GM12892 (cell line): ENCODE measurements at regions not wholly inside any gene's neighbourhood (a gene's known extent, or its start where the extent isn't known, plus 50 kb on each side); places are given as distances from the start of the nearest gene placed in this dataset.

ENCODE experiments used
- DNase-seq: peaks from one replicate; pipeline ENCODE4 v3.0.0; 2011; ENCODE audit not compliant: insufficient read length
- FAIRE-seq: peaks from 2 replicates; lab custom pipeline; 2011; peaks lifted over from hg19 to GRCh38; lab: Jason Lieb, UNC
- POLR2A ChIP-seq: IDR thresholded peaks from 2 replicates; pipeline ENCODE4 v1.6.1; 2011; ENCODE audit warnings: low read depth, low read length, control low read depth
- POLR2AphosphoS5 ChIP-seq: IDR thresholded peaks from 2 replicates; pipeline ENCODE4 v1.6.1; 2011; ENCODE audit warnings: low read depth, low read length, control low read depth
- TAF1 ChIP-seq: IDR thresholded peaks from 2 replicates; pipeline ENCODE4 v1.6.1; 2011; ENCODE audit warnings: low read depth, mild to moderate bottlenecking, control low read depth, low read length, borderline replicate concordance

GRCh38 chr20:43302936-43303335 lies 113.2 kb upstream of the PTPRT start:
- TF ChIP-seq POLR2A = no peak
- no peak for TF ChIP-seq TAF1
- TF ChIP-seq POLR2AphosphoS5 = no peak
- FAIRE-seq (no peak), DNase-seq (no peak)

GRCh38 chr20:43300901-43301300 lies 111.2 kb upstream of the PTPRT start:
- TF ChIP-seq POLR2A (no peak), TAF1 (no peak), POLR2AphosphoS5 (no peak)
- DNase-seq (no peak), FAIRE-seq (no peak)

- no peak for DNase-seq
- FAIRE-seq = no peak
- TF ChIP-seq POLR2A (no peak), TAF1 (no peak), POLR2AphosphoS5 (no peak)
These were observed 106.1 kb upstream of the PTPRT start for GRCh38 chr20:43295781-43296180.

DNA sequence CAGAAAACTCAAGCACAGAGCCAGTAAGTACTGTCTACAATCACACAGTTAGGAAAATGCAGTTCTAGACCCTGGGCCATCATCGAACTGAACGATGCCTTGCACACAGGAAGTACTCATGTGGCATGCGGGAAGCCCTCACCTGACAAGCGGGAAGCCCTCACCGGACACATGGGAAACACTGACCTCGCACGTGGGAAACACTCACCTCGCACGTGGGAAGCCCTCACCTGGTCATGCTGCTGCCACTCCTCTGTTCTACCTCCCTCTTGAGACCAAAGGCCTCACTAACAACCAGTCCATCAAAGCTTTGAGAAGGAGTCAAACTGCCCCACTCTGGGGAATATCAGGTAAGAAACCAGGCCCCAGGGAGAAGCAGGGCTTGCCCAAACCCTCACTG lies 105.6 kb upstream of the PTPRT start:
- FAIRE-seq (no peak), DNase-seq (no peak)
- TF ChIP-seq POLR2AphosphoS5 (no peak), TAF1 (no peak), POLR2A (no peak)

DNA sequence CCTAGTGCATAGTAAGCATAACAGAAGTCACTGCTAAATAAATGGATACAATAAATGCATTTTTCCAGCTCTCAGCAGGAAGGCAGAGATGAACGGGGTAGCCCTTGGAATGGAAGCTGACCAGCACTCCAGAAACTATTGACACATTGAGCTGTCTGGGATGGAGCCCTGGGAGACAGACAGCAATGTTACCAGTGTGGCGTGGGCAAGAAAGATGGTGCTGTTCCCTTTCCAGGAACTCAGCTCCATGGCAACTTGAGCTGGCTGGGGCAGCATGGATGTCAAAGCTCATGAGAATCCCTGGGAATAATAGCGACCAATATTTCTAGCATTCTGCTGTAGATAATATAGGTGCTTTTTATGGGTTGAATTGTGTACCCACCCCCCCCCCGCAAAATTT lies 104.3 kb upstream of the PTPRT start:
- TF ChIP-seq TAF1 (no peak), POLR2A (no peak), POLR2AphosphoS5 (no peak)
- FAIRE-seq (no peak), DNase-seq (no peak)

DNA sequence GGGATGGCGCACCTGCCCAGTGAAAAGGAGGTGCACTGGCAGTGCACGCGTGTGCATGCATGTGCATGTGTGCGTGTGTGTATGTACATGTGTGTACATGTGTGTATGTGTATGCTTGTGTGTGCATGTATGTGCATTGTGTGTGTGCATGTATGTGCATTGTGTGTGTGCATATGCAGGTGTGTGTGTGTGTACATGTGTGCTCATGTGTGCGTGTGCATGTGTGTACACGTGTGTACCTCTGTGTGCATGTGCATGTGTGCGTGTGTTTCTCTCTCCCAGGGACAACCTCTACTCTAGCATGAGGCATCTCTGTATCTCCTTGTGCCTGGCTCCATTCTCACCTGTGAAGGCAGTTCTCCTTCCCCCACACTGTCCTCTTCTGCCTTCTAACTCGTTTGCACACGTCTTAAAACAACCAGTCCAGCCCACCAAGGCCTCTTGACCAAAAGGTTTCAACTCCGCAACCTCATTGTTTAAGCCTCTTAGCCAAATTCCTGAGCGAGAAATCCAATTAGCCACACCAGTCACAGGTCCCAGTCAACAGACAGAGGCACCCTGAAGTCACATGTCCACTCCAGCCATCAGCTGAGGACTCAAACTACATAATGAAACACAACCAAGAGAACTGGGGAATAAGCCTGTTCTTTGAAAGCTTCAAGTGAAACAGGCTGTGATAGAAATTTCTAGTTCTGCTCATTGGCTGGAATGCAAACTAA lies 103.5 kb upstream of the PTPRT start:
- TF ChIP-seq POLR2A (no peak), TAF1 (no peak), POLR2AphosphoS5 (no peak)

GRCh38 chr20:43292222-43292621 lies 102.5 kb upstream of the PTPRT start:
- TF ChIP-seq POLR2A = no peak
- TF ChIP-seq POLR2AphosphoS5 = no peak
- TF ChIP-seq TAF1 = no peak
- DNase-seq (no peak), FAIRE-seq (no peak)

More for the DNA sequence above, 103.5 kb upstream of the PTPRT start:
- FAIRE-seq (no peak), DNase-seq (no peak)

GRCh38 chr20:43287637-43288036 lies 97.9 kb upstream of the PTPRT start:
- no peak for TF ChIP-seq TAF1
- FAIRE-seq = no peak
- no peak for DNase-seq

- FAIRE-seq = no peak
- no peak for TF ChIP-seq POLR2A
- TF ChIP-seq TAF1 = no peak
- TF ChIP-seq POLR2AphosphoS5 = no peak
- DNase-seq = no peak
These were observed 95.5 kb upstream of the PTPRT start for GRCh38 chr20:43285170-43285569.

DNA sequence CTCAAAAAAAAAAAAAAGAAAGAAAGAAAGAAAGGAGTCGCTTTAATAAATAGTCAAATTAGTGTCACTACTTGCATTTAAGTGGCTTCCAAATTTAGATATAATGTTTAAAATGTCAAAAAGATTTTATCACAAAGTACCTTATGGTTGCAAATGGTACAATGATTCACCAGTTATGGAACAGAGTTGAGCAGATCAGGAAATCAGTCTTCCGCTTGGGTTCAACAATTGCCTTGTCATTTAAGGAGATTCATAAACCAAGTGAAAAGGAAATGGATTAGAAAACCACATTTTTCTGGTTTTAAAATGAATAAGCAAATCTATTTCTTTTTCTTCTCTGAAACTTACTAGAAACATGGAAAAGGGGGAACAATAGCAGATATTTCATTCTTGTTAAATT lies 94.8 kb upstream of the PTPRT start:
- FAIRE-seq (no peak), DNase-seq (no peak)
- TF ChIP-seq POLR2AphosphoS5 = no peak

- no peak for FAIRE-seq
These were observed 93.4 kb upstream of the PTPRT start for GRCh38 chr20:43283126-43283525.

DNA sequence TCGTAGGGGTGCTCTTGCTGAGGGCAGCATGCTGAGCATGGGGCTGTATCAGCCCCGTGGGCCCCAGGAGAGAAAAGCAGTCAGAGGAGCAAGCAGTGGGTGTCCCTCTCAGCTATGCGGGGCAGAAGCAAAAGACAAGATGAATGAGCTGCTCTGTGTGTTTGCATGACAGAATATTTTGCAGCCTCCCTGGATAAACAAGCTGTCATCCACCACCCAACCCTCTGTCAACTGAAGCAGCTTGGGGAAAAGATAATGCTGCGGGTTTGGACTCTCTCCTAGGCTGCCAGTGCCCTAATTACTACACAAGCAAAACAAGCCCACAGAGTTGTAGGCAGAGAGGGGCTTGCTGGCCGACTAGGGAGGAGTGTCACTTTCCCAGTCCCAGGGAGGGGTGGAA lies 82.3 kb upstream of the PTPRT start:
- FAIRE-seq = no peak
- no peak for DNase-seq
- no peak for TF ChIP-seq POLR2AphosphoS5
- TF ChIP-seq POLR2A = no peak
- no peak for TF ChIP-seq TAF1

More at GRCh38 chr20:43283126-43283525, 93.4 kb upstream of the PTPRT start:
- TF ChIP-seq POLR2AphosphoS5 (no peak), POLR2A (no peak), TAF1 (no peak)
- no peak for DNase-seq
